ENCODE measurements at regions not wholly inside any gene's neighbourhood (a gene's known extent, or its start where the extent isn't known, plus 50 kb on each side); places are given as distances from the start of the nearest gene placed in this dataset.
"Not testable (repeated sequence)": the region's sequence is repeated elsewhere in the genome, so short reads cannot be mapped to it uniquely, and the experiment has no call there.

DNA sequence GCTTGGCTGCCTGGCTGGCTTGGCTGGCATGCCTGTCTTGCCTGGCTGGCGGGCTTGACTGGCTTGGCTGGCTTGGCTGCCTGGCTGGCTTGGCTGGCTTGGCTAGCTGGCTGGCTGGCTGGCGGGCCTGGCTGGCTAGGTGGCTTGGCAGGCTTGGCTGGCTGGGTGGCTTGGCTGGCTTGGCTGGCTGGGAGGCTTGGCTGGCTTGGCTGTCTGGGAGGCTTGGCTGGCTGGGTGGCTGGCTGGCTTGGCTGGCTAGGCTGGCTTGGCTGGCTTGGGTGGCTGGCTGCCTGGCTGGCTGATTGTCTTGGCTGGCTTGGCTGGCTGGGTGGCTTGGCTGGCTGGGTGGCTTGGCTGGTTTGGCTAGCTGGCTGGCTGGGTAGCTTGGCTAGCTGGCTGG, 2819.7 kb downstream of the RPIA start:
- not testable (repeated sequence) for H3K4me3 ChIP-seq (ENCODE audit: low read depth, low read length); DNase-seq (ENCODE audit: low read depth)

GRCh38 chr2:91515966-91516365, 2824.5 kb downstream of the RPIA start:
- DNase-seq (ENCODE audit: low read depth): not testable (repeated sequence)

GRCh38 chr2:91516669-91517068, 2825.2 kb downstream of the RPIA start:
- not testable (repeated sequence) for DNase-seq (ENCODE audit: low read depth); H3K4me3 ChIP-seq (ENCODE audit: low read depth, low read length)

More at GRCh38 chr2:91515966-91516365, 2824.5 kb downstream of the RPIA start:
- H3K4me3 ChIP-seq (ENCODE audit: low read depth, low read length): not testable (repeated sequence)

DNA sequence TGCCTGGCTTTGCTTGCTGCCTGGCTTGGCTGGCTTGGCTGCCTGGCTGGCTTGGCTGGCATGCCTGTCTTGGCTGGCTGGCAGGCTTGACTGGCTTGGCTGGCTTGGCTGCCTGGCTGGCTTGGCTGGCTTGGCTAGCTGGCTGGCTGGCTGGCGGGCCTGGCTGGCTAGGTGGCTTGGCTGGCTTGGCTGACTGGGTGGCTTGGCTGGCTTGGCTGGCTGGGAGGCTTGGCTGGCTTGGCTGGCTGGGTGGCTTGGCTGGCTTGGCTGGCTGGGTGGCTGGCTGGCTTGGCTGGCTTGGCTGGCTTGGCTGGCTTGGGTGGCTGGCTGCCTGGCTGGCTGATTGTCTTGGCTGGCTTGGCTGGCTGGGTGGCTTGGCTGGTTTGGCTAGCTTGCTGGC, 2826.4 kb downstream of the RPIA start:
- H3K4me3 ChIP-seq (ENCODE audit: low read depth, low read length); DNase-seq (ENCODE audit: low read depth): not testable (repeated sequence)

- H3K4me3 ChIP-seq (ENCODE audit: low read depth, low read length); DNase-seq (ENCODE audit: low read depth): not testable (repeated sequence)
Observed at GRCh38 chr2:91518361-91518981, 2827.0 kb downstream of the RPIA start.

- not testable (repeated sequence) for H3K4me3 ChIP-seq (ENCODE audit: low read depth, low read length); DNase-seq (ENCODE audit: low read depth)
Observed at GRCh38 chr2:91519359-91519758, 2827.9 kb downstream of the RPIA start.

- DNase-seq (ENCODE audit: low read depth); H3K4me3 ChIP-seq (ENCODE audit: low read depth, low read length): not testable (repeated sequence)
Observed at GRCh38 chr2:91519914-91520313, 2828.4 kb downstream of the RPIA start.

DNA sequence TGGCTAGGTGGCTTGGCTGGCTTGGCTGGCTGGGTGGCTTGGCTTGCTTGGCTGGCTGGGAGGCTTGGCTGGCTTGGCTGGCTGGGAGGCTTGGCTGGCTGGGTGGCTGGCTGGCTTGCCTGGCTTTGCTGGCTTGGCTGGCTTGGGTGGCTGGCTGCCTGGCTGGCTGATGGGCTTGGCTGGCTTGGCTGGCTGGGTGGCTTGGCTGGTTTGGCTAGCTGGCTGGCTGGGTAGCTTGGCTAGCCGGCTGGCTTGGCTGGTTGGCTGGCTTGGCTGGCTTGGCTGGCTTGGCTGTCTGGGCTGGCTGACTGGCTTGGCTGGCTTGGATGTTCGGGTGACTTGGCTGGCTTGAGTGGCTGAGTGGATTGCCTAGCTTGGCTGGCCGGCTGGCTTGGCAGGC, 2829.1 kb downstream of the RPIA start:
- H3K4me3 ChIP-seq (ENCODE audit: low read depth, low read length); DNase-seq (ENCODE audit: low read depth): not testable (repeated sequence)

DNA sequence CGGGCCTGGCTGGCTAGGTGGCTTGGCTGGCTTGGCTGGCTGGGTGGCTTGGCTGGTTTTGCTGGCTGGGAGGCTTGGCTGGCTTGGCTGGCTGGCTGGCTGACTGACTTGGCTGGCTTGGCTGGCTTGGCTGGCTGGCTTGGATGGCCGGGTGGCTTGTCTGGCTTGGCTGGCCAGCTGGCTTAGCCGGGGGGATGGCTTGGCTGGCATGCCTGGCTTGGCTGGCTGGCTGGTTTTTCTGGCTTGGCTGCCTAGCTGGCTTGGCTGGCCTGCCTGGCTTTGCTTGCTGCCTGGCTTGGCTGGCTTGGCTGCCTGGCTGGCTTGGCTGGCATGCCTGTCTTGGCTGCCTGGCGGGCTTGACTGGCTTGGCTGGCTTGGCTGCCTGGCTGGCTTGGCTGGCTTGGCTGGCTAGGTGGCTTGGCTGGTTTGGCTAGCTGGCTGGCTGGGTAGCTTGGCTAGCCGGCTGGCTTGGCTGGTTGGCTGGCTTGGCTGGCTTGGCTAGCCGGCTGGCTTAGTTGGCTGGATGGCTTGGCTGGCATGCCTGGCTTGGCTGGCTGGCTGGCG, 2829.6 kb downstream of the RPIA start:
- not testable (repeated sequence) for DNase-seq (ENCODE audit: low read depth); H3K4me3 ChIP-seq (ENCODE audit: low read depth, low read length)

DNA sequence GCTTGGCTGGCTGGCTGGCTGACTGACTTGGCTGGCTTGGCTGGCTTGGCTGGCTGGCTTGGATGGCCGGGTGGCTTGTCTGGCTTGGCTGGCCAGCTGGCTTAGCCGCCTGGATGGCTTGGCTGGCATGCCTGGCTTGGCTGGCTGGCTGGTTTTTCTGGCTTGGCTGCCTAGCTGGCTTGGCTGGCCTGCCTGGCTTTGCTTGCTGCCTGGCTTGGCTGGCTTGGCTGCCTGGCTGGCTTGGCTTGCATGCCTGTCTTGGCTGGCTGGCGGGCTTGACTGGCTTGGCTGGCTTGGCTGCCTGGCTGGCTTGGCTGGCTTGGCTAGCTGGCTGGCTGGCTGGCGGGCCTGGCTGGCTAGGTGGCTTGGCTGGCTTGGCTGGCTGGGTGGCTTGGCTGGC, 2830.5 kb downstream of the RPIA start:
- not testable (repeated sequence) for H3K4me3 ChIP-seq (ENCODE audit: low read depth, low read length); DNase-seq (ENCODE audit: low read depth)

DNA sequence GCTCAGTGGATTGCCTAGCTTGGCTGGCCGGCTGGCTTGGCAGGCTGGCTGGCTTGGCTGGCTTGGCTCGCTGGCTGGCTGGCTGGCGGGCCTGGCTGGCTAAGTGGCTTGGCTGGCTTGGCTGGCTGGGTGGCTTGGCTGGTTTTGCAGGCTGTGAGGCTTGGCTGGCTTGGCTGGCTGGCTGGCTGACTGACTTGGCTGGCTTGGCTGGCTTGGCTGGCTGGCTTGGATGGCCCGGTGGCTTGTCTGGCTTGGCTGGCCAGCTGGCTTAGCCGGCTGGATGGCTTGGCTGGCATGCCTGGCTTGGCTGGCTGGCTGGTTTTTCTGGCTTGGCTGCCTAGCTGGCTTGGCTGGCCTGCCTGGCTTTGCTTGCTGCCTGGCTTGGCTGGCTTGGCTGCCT, 2831.4 kb downstream of the RPIA start:
- DNase-seq (ENCODE audit: low read depth); H3K4me3 ChIP-seq (ENCODE audit: low read depth, low read length): not testable (repeated sequence)

DNA sequence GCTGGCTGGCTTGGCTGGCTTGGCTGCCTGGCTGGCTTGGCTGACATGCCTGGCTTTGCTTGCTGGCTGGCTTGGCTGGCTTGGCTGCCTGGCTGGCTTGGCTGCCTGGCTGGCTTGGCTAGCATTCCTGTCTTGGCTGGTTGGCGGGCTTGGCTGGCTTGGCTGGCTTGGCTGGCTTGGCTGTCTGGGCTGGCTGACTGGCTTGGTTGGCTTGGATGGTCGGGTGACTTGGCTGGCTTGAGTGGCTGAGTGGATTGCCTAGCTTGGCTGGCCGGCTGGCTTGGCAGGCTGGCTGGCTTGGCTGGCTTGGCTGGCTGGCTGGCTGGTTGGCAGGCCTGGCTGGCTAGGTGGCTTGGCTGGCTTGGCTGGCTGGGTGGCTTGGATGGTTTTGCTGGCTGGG, 2832.3 kb downstream of the RPIA start:
- not testable (repeated sequence) for H3K4me3 ChIP-seq (ENCODE audit: low read depth, low read length); DNase-seq (ENCODE audit: low read depth)

GRCh38 chr2:91525587-91525986, 2834.1 kb downstream of the RPIA start:
- DNase-seq (ENCODE audit: low read depth); H3K4me3 ChIP-seq (ENCODE audit: low read depth, low read length): not testable (repeated sequence)

DNA sequence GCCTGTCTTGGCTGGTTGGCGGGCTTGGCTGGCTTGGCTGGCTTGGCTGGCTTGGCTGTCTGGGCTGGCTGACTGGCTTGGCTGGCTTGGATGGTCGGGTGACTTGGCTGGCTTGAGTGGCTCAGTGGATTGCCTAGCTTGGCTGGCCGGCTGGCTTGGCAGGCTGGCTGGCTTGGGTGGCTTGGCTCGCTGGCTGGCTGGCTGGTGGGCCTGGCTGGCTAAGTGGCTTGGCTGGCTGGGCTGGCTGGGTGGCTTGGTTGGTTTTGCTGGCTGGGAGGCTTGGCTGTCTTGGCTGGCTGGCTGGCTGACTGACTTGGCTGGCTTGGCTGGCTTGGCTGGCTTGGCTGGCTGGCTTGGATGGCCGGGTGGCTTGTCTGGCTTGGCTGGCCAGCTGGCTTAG, 2834.6 kb downstream of the RPIA start:
- not testable (repeated sequence) for H3K4me3 ChIP-seq (ENCODE audit: low read depth, low read length); DNase-seq (ENCODE audit: low read depth)

GRCh38 chr2:91527056-91527455, 2835.6 kb downstream of the RPIA start:
- DNase-seq (ENCODE audit: low read depth): not testable (repeated sequence)

GRCh38 chr2:91527491-91528031, 2836.1 kb downstream of the RPIA start:
- not testable (repeated sequence) for H3K4me3 ChIP-seq (ENCODE audit: low read depth, low read length); DNase-seq (ENCODE audit: low read depth)

More at GRCh38 chr2:91527056-91527455, 2835.6 kb downstream of the RPIA start:
- not testable (repeated sequence) for H3K4me3 ChIP-seq (ENCODE audit: low read depth, low read length)

DNA sequence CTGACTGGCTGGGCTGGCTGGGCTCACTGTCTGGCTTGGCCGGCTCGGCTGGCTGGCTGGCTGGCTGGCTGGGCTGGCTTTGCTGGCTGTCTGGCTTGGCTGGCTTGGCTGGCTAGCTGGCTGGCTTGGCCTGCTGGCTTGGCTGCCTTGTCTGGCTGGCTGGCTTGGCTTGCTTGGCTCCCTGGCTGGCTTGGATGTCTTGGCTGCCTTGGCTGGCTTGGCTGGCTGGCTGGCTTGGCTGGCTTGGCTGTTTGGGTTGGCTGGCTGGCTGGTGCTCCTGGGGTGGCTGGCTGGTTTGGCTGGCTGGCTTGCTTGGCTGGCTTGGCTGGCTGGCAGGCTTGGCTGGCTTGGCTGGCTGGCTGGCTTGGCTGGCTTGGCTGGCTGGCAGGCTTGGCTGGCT, 2836.9 kb downstream of the RPIA start:
- DNase-seq (ENCODE audit: low read depth); H3K4me3 ChIP-seq (ENCODE audit: low read depth, low read length): not testable (repeated sequence)

- DNase-seq (ENCODE audit: low read depth): not testable (repeated sequence)
Observed at GRCh38 chr2:91536109-91536508, 2844.6 kb downstream of the RPIA start.

GRCh38 chr2:91536549-91537263, 2845.2 kb downstream of the RPIA start:
- DNase-seq (ENCODE audit: low read depth); H3K4me3 ChIP-seq (ENCODE audit: low read depth, low read length): not testable (repeated sequence)

More at GRCh38 chr2:91536109-91536508, 2844.6 kb downstream of the RPIA start:
- H3K4me3 ChIP-seq (ENCODE audit: low read depth, low read length): not testable (repeated sequence)

- DNase-seq (ENCODE audit: low read depth); H3K4me3 ChIP-seq (ENCODE audit: low read depth, low read length): not testable (repeated sequence)
Observed at GRCh38 chr2:91549316-91549715, 2857.8 kb downstream of the RPIA start.

All from NB4 (cell line).